H4 (cell line): ENCODE measurements at regions not wholly inside any gene's neighbourhood (a gene's known extent, or its start where the extent isn't known, plus 50 kb on each side); places are given as distances from the start of the nearest gene placed in this dataset.
"Not testable (repeated sequence)": the region's sequence is repeated elsewhere in the genome, so short reads cannot be mapped to it uniquely, and the experiment has no call there.

Experiments used
- DNase-seq: peaks from one replicate; pipeline ENCODE4 v3.0.0-alpha.2; 2015; ENCODE audit warnings: low spot score

DNA sequence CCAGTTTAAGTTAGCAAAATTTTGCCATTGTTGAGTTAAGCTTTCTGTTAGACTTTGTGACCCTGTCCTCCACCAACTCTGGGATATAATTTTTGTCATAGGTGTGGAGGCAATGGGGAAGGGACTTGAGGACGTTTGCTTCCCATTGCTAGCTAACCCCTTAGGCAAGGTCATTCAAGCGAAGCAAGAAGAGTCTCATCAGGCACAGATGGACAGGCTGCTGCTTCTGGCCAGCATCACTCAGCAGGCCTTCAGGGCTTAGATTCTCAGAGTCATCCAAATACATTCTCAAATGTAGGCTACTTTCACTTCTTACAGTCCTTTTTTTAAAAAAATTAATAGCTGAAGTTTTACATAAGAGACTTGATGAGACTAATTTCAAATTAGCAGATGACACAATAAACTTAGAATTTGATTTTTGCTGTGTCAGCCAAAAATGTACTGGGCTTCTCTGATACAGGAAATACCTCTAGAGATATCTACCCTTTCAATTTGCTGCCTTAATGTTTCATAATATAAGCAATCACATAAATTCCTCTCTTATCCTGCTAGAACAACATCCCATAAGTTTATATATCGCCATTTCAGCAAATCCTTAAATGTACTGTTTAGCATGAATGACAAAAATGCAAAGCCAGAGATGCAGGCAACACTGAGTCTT is 875.2 kb downstream of the FLRT2 start:
- DNase-seq = no peak

DNA sequence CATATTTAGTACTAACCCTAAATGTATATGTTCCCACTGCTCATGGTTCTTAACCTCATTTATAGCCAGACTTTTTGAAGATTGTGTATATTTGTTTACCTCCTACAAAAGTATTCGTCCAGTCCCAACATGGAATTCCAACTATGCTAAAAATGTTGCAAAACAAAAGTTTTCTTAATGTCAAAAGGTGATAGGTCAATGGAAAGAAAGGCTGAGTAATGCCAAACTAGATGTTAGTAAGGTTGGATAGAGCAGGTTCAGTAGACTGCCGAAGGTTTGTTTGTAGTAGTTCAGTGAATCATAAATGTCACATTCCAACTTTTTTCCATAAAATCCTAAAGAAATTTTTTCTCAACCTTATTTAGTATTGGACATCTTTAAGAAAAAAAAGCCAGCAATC is 874.5 kb downstream of the FLRT2 start:
- DNase-seq = no peak

DNA sequence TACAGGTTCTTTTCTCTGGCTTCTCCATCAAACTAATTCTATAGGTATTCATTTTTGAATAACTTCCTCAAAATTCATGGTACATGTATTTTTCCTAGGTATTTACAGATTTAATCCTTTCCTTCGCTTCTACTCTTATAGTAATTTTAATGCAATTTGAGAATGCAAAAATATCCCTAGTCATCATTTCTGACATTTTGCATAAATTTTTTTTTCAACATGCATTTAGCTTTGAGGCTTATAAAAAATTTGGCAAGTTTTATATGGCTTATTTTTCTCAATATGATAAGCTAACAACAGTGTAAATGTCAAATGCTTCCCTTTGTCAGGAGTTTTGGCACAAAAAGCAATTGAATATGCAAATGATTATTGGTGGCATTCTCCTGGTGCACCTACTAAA is 872.6 kb downstream of the FLRT2 start:
- no peak for DNase-seq

DNA sequence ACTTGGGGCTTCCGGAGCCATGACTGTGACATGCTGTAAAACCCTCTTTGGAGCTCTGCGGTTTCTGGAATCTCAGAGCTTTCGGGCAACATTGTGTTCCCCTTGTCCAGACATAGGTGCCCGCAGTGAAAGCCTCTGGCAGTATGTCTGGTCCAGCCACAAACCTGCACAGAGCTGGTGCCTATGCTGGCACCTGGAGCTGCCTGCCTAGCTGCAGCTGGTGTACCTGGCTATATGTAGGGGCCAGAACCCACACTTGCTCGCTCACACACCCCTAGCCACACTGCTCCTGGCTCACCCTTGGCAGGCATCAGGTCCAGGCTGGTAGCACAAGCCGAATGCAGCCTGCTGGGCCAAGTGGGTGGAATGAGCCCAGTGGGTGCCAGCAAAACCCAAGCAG is 861.1 kb downstream of the FLRT2 start:
- no peak for DNase-seq

DNA sequence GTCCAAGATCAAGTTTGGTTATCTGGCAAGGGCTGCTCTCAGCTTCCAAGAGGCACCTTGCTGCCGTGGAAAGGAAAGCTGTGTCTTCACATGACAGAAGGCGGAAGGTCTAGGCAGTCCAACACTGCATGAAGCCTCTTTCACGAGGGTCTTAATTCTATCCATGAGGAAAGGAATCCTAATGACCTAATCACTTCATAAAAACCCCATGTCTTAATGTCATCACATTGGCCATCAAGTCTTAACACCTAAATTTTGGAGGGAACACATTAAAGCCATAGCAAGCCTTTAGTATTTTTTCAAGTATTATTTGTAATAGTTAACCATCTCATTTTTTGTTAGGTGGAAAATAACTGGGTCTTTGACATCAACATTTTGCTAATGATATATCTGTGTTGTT is 858.3 kb downstream of the FLRT2 start:
- DNase-seq = no peak

DNA sequence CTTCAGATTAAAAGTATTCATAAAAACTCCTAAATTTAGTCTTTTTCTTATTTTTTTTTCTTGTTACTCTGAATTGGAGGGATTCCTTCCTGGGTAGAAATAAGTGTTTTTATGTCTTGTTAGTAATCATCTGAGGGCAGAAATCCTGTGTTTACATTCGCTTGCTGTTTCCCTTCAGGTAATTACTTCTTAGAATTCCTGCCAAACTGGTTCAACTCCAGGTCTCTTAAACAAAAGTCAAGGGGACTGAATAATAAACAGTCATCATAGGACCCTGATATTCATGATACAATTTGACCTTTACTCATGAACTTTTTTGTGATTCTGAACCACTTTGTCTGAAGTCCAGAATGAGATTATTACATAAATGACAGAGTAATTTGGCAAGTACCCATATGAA is 843.9 kb downstream of the FLRT2 start:
- no peak for DNase-seq

DNA sequence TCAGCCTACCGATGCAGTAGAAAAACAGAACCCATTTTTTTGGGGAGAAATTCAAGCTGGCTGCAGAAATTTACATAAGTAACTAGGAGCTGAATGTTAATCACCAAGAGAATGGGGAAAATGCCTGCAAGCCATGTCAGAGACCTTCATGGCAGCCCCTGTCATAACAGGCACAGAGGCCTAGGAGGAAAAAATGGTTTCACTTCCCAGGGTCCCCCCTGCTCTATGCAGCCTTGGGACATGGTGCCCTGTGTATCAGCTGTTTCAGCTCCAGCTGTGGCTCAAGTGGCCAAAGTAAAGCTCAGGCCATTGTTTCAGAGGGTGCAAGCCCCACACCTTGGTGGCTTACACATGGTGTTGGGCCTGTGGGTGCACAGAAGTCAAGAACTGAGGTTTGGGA is 842.5 kb downstream of the FLRT2 start:
- no peak for DNase-seq

DNA sequence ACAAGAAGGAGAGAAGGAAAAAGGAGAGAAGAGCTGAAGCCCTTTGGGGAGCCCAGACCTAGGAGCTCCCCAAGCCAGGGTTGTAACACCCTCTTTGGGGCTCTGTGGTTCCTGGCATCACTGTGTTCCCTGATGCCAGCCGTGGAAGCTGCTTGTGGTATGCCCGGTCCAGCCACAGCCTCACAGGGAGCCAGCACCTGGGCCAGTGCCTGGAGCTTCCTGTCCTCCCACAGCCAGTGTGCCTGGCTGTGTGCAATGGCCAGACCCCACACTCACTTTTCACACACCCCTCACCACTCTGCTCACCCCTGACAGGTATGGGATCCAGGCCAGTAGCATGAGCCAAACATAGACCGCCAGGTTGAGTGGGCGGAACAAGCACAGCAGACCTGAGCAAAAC is 834.7 kb downstream of the FLRT2 start:
- DNase-seq = no peak

DNA sequence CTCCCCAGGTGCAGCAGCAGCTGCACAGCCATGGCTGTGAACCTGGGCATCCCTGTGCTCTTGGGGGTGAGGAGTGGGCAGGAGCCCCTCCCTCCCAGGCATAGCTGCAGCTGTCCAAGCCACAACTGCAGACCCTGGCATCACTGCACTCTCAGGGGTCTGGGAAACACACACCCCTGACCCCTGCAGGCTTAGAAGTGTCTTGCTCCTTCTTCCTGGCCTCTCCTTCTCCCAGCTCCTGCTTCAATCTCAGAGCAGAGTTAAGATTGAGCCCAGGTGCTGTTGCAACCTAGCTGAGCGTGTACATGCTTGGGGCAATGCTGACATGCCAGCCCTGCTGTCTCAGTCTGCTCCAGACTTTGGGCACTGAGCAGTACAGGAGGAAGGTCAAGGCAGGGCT is 833.6 kb downstream of the FLRT2 start:
- no peak for DNase-seq

DNA sequence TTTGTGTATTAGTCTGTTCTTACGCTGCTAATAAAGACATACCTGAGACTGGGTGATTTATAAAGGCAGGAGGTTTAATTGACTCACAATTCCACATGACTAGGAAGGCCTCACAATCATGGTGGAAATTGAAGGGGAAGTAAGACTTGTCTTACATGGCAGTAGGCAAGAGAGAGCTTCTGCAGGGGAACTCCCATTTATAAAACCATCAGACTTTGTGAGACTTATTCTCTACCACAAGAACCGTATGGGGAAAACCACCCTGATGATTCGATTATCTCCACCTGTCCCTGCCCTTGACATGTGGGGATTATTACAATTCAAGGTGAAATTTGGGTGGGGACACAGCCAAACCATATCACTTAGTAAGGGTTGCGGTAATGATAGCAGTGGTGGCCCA is 833.1 kb downstream of the FLRT2 start:
- DNase-seq = no peak

DNA sequence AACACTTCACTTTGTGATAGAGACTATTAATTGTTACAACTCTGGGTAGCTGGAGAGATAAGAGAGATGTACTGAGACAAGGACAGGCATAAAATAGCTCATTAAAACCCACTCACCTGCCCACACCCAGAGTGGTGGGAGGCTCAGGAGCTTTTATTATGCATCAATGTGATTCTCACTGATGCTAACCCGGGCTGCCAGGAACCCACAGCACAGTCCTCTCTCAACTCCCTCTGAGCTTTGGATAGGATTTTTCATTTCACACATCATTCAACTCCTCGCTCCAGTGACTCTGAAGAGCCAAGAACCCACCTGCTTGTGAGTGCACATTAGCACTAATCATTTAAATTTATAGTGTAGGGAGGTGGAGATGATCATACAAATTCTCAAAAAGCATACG is 827.9 kb downstream of the FLRT2 start:
- no peak for DNase-seq

DNA sequence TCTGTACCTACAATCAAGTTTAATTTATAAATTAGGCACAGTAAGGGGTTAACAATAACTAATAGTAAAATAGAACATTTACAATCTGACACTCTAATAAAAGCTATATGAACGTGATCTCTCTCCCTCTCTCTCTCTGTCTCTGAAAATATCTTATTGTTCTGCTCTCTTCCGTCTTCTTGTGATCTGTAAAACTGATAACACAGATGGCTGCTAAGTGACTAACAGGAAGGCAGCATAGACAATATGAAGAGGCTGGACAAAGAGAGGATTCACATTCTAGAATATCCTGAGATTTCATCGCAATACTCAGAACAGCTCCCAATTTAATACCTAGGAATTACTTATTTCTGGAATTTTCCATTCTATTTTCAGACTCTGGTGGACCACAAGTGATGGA is 827.2 kb downstream of the FLRT2 start:
- DNase-seq = no peak

DNA sequence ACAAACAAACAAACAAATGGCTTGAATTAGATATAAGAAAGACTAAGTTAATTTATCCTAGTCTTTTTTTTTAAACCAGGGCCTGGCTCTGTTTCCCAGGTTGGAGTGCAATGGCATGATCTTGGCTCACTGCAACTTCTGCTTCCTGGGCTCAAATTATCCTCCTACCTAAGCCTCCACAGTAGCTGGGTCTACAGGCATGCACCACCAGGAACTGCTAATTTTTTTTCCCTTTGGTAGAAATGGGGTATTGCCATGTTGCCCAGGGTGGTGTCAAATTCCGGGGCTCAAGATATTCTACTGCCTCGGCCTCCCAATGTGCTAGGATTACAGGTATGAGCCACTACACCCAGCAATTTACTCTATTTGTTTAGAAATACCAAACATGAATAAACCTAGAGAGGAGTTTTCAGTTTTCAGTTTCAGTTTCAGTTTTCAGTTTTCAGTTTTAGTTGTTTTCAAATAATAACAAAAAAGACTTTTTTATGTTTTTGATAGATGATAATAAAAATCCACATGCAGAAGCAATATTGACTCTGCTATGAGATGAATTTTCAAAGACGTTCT is 817.0 kb downstream of the FLRT2 start:
- DNase-seq = no peak

DNA sequence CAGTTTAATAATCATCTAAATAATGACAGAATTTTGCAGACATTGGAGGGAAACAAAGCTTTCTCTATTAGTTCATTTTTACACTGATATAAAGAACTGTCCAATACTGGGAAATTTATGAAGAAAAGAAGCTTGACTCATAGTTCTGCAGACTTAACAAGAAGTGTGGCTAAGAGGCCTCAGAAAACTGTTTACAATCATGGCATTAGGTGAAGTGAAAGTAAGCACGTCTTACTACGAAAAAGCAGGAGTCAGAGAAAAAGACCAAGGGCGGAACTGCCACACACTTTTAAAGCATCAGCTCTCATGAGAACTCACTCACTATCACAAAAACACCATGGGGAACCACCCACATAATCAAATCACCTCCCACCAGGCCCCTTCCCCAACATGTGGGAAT is 804.4 kb downstream of the FLRT2 start:
- peak; percentile 30 for DNase-seq

DNA sequence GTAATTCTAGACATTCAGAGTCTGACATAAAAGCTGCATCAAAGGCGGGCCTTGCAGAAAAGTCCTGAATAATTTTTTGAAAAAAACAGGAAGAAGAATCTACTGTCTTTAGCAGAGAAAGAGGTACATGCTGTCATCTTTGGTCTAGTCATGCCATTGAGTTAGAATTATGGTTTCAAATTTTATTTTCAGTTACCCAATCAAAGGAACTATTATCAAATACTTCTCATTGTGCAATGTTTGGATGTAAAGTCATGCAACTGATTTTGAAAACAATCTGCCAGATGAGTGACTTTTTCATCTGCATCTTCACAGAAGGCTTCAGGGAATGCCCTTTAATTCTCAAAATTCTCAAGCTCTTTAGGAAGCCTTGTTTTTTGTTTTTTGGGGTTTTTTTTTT is 803.5 kb downstream of the FLRT2 start:
- DNase-seq = no peak

DNA sequence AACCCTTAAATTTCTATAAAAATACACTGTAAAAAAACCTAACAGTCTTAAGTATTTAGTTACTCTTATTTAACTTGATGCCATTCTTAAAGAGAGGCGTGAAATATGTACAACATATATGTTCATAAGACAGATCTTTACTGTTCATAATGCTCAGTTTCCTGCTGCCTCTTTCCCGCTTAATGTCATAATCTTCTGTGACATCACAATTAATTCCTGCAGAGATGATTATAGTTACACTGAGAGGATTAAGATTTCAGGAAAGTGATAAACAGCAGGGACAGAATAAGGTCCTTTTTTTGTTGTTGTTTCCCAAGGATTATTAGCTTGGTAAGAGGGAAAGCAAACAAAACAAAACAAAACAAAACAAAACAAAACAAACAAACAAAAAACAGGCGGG is 801.4 kb downstream of the FLRT2 start:
- no peak for DNase-seq

DNA sequence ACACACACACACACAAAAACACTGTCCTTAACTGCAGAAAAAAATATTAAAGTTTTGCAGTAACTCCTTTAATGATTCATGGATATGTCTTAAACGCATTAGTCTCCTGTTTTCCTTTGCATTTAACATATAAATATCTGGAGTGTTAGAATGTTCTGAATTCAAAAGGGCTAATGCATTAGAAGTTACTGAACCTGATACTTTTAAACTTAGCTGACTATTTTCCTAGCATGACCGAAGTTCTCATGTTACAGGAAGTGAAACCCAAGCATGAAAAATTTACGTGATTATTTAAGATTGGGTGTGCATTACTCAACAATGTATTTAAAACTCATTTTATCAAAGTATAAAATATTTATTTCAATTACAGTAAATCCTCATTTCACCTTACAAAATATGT is 791.2 kb downstream of the FLRT2 start:
- no peak for DNase-seq

DNA sequence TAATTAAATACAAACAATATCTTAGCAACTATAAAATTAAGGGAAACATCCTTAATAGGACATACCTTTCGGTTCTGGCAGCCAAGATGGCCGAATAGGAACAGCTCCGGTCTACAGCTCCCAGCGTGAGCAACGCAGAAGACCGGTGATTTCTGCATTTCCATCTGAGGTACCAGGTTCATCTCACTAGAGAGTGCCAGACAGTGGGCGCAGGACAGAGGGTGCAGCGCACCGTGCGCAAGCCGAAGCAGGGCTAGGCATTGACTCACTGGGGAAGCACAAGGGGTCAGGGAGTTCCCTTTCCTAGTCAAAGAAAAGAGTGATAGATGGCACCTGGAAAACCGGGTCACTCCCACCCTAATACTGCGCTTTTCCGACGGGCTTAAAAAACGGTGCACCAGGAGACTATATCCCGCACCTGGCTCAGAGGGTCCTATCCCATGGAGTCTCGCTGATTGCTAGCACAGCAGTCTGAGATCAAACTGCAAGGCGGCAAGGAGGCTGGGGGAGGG is 782.3 kb downstream of the FLRT2 start:
- not testable (repeated sequence) for DNase-seq

DNA sequence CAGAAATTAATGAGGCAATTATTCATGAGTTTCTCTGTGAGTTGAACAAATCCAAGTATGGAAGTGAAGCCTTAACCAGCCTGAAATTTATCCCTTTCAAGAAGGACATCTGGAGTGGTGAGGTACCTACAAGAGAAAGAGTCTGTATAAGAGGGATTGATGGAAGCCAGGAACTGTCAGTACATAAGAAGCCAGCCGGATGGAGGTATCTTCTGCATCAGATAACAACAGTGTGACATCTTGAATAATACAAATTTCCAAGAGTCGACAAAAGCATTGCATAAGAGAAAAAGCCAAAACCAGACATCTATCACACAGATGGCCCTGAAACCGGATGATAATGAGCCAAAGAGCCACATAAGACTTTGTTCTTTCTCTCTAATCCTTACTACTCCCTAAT is 781.2 kb downstream of the FLRT2 start:
- DNase-seq = no peak

DNA sequence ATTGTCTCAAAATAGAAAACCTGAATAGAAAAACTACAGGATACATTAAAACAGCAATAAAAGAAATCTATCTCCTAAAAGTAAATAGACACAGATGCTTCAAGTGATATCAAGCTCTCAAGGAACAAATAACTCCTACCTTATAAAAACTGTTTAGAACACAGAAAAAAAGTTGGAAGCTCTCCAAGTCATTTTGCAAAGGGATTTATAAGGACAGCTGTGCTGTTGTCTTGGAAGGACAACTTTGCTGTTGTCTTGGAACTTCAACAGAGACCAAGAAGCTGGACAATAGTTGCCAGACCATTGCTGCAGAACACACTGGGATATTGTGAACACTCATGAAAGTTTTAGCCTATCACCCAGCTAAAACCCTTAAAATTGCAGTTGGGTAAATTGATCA is 780.7 kb downstream of the FLRT2 start:
- no peak for DNase-seq

DNA sequence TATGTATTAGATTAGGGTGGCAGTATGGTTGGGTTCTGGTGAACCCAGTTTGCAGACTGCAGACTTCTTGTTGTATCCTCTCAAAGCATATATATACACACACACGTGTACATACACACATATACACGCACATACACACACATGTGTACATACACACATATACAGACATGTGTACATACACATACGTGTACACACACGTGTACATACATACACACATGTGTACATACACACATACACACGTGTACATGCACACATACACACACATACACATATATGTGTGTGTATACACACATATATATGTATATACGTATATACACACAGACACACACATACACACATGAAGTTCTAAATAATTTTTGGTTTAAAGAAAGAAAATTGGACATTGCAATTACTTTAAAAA is 780.2 kb downstream of the FLRT2 start:
- DNase-seq = no peak

DNA sequence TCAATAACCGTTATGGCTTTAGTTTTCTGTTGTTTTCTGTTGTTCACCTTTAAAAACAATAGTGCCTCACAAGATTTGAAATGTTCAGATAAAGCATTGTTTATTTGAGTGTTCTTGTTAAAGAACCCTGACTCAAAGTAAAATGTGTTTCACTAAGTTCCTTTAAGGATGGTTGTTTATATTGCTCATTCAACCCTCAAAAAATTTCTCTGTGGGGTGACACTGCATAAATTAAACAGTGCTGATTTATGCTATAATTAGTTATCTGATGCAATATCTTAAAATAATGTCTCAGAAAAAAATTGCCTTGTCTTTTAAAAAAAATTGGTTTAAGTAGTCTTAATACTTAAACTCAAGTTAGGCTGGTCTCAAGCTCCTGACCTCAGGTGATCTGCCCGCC is 775.1 kb downstream of the FLRT2 start:
- DNase-seq = no peak

DNA sequence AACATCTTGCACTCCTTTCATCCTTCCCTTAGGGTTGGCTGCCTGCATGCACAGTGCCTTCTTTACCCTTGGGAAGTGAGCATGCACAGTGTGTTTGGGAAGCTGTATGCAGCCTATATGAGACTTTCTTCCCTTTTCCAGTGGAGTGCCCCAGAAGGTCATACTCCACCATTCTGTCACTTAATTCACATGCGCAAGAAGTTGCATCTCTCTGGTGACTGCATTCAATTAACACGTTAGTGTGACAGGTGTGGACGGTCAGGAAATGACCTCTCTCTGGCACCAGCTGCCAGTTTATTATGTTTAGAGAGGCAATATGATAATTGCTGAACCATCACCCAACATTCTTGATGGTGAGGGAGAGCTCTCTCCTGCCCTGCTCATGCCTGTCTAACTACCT is 770.0 kb downstream of the FLRT2 start:
- DNase-seq = no peak

DNA sequence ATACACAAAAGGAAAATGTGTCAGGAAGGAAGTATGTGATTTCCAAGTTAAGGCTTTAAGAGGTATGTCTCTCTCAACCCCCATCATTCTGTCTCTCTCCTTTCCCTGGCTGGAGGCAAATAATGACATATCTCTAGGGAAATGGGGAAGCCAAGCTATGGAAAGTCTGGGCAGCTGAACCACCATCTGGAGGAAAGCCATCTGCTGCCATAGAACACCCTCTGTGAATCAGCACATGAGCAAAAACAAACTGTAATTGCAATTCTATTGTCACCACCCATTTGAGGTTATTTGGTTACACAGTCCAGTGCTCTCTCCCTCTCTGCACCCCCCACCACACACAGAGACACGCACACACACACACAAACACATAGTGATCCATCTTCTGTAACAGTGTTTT is 766.2 kb downstream of the FLRT2 start:
- peak; percentile 84 for DNase-seq
